Stomach (tissue), 8 donors: ENCODE measurements at regions not wholly inside any gene's neighbourhood (a gene's known extent, or its start where the extent isn't known, plus 50 kb on each side); places are given as distances from the start of the nearest gene placed in this dataset.

ENCODE experiments used
- DNase-seq, 2 donors: peaks; one replicate each; pipeline versions ENCODE4 v3.0.0 to v3.0.0-alpha.2; 2013 to 2019
- H3K27ac ChIP-seq, 5 donors: fragments of 200-600 bp in 4 of 5; sonication (generic) in 4 of 5; one replicate each; pipeline ENCODE4 v1.5.1; 2013 to 2019; ENCODE audit warnings: mild to moderate bottlenecking in 1 of 5, moderate library complexity in 1 of 5
- H3K27me3 ChIP-seq, 3 donors: fragments of 200-600 bp; sonication (generic); one replicate each; pipeline ENCODE4 v1.5.1; 2017 to 2019; ENCODE audit warnings: mixed run types in 1 of 3
- H3K36me3 ChIP-seq, 4 donors: fragments of 200-600 bp; sonication (generic); 1 replicate in 3 of 4; 2 replicates in 1 of 4; pipeline ENCODE4 v1.5.1; 2016 to 2019
- H3K4me1 ChIP-seq, 4 donors: fragments of 200-600 bp; sonication (generic); one replicate each; pipeline ENCODE4 v1.5.1; 2016 to 2019
- H3K4me3 ChIP-seq, 4 donors: fragments of 200-600 bp; sonication (generic) in 3 of 4; one replicate each; pipeline ENCODE4 v1.5.1; 2016 to 2019; ENCODE audit warnings: mild to moderate bottlenecking in 1 of 4
- H3K9me3 ChIP-seq, 4 donors: fragments of 200-600 bp; sonication (generic); one replicate each; pipeline ENCODE4 v1.5.1; 2016 to 2019
- CTCF ChIP-seq, 7 experiments: fragments of 450-650 bp in 4 of 7; fragments of 200-600 bp in 3 of 7; sonication (generic) in 3 of 7; IDR thresholded peaks; one replicate each; pipeline ENCODE4 v1.5.1; 2016 to 2019; ENCODE audit warnings: antibody characterized with exemption in 7 of 7, control low read depth in 2 of 7, mild to moderate bottlenecking in 1 of 7
- EP300 ChIP-seq: sonication (generic); formaldehyde crosslinking; IDR thresholded peaks from one replicate; pipeline ENCODE4 v1.6.1; 2017; ENCODE audit warnings: antibody characterized with exemption
- POLR2A ChIP-seq, 4 donors: fragments of 450-650 bp; IDR thresholded peaks; one replicate each; pipeline ENCODE4 v1.6.1; 2016; ENCODE audit warnings: antibody characterized with exemption in 4 of 4, control low read depth in 2 of 4, mild to moderate bottlenecking in 1 of 4, moderate library complexity in 1 of 4
- POLR2AphosphoS5 ChIP-seq, 3 donors: sonication (generic); formaldehyde crosslinking; IDR thresholded peaks; one replicate each; pipeline ENCODE4 v1.6.1; 2016; ENCODE audit warnings: antibody characterized with exemption in 3 of 3
- WGBS, 5 donors: extraction: QIAGEN DNeasy Blood & Tissue Kit in 3 of 5; methylation state at CpG; one replicate each; pipeline versions ENCODE4 v1.1.5 to v1.1.7; 2013 to 2018; 5-methylcytosine and 5-hydroxymethylcytosine counted together
- intact Hi-C: fragments of 100-400 bp; cut with DNase I; formaldehyde crosslinking; loops from one replicate; pipeline ENCODE4 v1.15.1; 2023; ENCODE audit warnings: low total_unique reads
- donor health status: healthy with polysubstance abuse.
- donor health status: Bipolar disorder and iron deficiency.
- donor health status: healthy.

- TF ChIP-seq POLR2A (IDR thresholded peaks at IDR 0.05) (no peak), POLR2AphosphoS5 (IDR thresholded peaks at IDR 0.05) (no peak), EP300 (no peak), CTCF (IDR thresholded peaks at IDR 0.05) (no peak)
- intact Hi-C loops, result no loop called here
- DNase-seq, result no peak
- Histone ChIP-seq H3K4me1 (no peaks in the 10 kb centered on the region), H3K36me3 (no peaks in the 10 kb centered on the region), H3K27ac (no peak overlapping the region), H3K9me3 (no peaks in the 10 kb centered on the region), H3K27me3 (no peaks in the 10 kb centered on the region), H3K4me3 (no peak overlapping the region)
- WGBS, 5 donors, result 64 to 72% (median 69%) methylated on average over 5 of the region's 5 CpGs
These were observed 771.1 kb upstream of the FANCL start for GRCh38 chr2:59012234-59012633.

DNA sequence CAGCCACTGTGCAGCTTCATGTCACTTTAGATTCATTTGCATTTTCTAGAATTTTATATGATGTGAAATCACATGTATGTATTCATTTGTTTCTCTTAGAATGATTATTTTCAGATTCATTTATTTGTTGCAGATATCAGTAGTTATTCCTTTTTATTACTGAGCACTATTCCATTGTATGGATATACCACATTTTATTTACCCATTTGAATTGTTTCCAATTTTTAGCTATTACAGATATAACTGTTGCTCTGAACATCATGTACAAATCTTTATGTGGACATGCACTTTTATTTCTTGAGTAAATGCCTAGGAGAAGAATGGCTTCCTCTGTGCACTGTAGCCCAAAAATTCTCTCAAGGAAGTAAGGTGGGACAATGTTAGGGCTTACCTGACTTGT, 767.8 kb upstream of the FANCL start:
- Histone ChIP-seq H3K27me3 (no peaks in the 10 kb centered on the region), H3K4me3 (no peak overlapping the region), H3K36me3 (no peaks in the 10 kb centered on the region), H3K27ac (no peak overlapping the region), H3K4me1 (no peaks in the 10 kb centered on the region), H3K9me3 (no peaks in the 10 kb centered on the region)
- DNase-seq, result no peak
- TF ChIP-seq CTCF (IDR thresholded peaks at IDR 0.05), result no peak
- intact Hi-C loops, result no loop called here

DNA sequence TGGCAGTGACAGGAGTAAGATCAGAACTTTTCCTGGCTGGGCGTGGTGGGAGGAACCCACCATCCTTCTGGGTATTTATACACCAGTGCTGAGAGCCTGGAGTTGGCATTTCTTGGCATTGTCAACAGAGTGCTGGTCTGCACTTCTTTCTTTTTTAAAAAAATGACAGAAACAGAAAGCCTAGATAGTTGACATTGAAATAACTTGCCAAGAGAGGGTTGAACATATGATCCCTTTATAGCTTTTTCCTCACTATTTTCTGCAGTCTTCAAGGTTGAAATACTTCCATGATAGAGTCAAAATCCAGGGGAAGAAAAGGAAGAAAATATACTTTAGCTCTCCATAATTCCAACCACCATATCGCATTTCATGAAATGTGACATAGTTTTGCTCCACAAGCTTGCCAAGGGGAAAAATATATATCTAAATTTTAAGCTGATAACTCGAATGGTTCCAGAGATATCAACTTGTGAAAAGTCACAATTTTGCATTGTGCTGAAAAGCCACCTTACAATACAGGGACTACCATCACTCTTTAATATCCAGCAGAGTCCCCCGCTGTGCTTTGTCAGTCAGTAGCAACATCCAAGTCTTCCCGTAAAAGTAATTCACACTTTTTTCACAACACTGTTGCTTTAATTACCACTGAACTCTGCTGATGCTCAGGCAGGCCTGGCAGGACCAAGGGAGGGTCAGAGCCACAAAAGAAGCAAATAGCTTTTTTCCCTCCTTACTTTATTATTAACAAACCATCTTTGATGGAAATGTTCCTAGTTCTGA, 764.9 kb upstream of the FANCL start:
- Histone ChIP-seq H3K36me3 (no peaks in the 10 kb centered on the region), H3K4me1 (no peaks in the 10 kb centered on the region), H3K9me3 (no peaks in the 10 kb centered on the region), H3K27ac (no peak overlapping the region), H3K4me3 (no peak overlapping the region), H3K27me3 (no peaks in the 10 kb centered on the region)
- no peak for DNase-seq
- intact Hi-C loops, result no loop called here
- TF ChIP-seq POLR2AphosphoS5 (IDR thresholded peaks at IDR 0.05) (no peak), POLR2A (IDR thresholded peaks at IDR 0.05) (no peak), EP300 (no peak), CTCF (IDR thresholded peaks at IDR 0.05) (no peak)
- 64 to 74% (median 65%) methylated on average over 5 of the region's 5 CpGs for WGBS, 5 donors

DNA sequence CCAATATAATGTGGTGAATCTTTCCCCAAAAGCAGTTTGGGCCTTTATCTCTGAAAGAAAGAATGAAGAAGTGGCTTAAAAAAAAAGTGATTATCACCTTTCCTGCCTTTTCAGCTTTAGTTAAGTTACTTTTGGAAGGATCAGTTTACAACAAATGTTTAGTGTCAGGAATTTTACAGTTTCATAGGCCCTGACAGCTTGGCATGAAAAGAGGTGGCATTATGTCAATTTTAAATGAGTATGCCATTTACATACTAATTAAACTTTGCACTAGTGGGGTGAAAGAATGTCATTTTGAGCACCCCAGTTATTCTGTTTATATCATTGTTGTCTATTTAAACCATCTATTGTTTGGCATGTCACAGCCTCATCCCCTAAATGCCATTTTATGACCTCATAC, 763.5 kb upstream of the FANCL start:
- DNase-seq, result no peak
- Histone ChIP-seq H3K4me3 (no peak overlapping the region), H3K27me3 (no peaks in the 10 kb centered on the region), H3K27ac (no peak overlapping the region), H3K36me3 (no peaks in the 10 kb centered on the region), H3K4me1 (no peaks in the 10 kb centered on the region), H3K9me3 (no peaks in the 10 kb centered on the region)
- intact Hi-C loops, result no loop called here
- no peak for TF ChIP-seq CTCF (IDR thresholded peaks at IDR 0.05)
- no peak for TF ChIP-seq EP300
- TF ChIP-seq POLR2AphosphoS5 (IDR thresholded peaks at IDR 0.05), result no peak
- no peak for TF ChIP-seq POLR2A (IDR thresholded peaks at IDR 0.05)
